Ishikawa (cell line): ENCODE measurements at regions not wholly inside any gene's neighbourhood (a gene's known extent, or its start where the extent isn't known, plus 50 kb on each side); places are given as distances from the start of the nearest gene placed in this dataset.

Experiments
- EP300 ChIP-seq: IDR thresholded peaks from 2 replicates; pipeline ENCODE4 v1.6.1; 2012; ENCODE audit warnings: borderline replicate concordance
- FOXM1 ChIP-seq: IDR thresholded peaks from 2 replicates; pipeline ENCODE4 v1.6.1; 2012; ENCODE audit warnings: low read depth, borderline replicate concordance
- RAD21 ChIP-seq: IDR thresholded peaks from 2 replicates; pipeline ENCODE4 v1.6.1; 2012; ENCODE audit warnings: low read depth
- TAF1 ChIP-seq: IDR thresholded peaks from 2 replicates; pipeline ENCODE4 v1.6.1; 2012; ENCODE audit warnings: low read depth, mild to moderate bottlenecking
- TCF12 ChIP-seq: IDR thresholded peaks from 2 replicates; pipeline ENCODE4 v1.6.1; 2012; ENCODE audit warnings: low read depth
- TEAD4 ChIP-seq: IDR thresholded peaks from 2 replicates; pipeline ENCODE4 v1.6.1; 2012
- YY1 ChIP-seq: IDR thresholded peaks from 2 replicates; pipeline ENCODE4 v1.6.1; 2012; ENCODE audit warnings: low read depth

GRCh38 chr19:30318936-30319335 lies 53.2 kb upstream of the ZNF536 start:
- TF ChIP-seq FOXM1 (no peak), TAF1 (no peak), EP300 (no peak), YY1 (no peak), RAD21 (no peak), TEAD4 (no peak), TCF12 (no peak)
